ENCODE measurements at regions not wholly inside any gene's neighbourhood (a gene's known extent, or its start where the extent isn't known, plus 50 kb on each side); places are given as distances from the start of the nearest gene placed in this dataset.

GRCh38 chr9:107881626-107882300 lies 392.2 kb upstream of the KLF4 start:
- intact Hi-C loops (cut with DNase I): no loop called here
- TF ChIP-seq, protein P1, sequence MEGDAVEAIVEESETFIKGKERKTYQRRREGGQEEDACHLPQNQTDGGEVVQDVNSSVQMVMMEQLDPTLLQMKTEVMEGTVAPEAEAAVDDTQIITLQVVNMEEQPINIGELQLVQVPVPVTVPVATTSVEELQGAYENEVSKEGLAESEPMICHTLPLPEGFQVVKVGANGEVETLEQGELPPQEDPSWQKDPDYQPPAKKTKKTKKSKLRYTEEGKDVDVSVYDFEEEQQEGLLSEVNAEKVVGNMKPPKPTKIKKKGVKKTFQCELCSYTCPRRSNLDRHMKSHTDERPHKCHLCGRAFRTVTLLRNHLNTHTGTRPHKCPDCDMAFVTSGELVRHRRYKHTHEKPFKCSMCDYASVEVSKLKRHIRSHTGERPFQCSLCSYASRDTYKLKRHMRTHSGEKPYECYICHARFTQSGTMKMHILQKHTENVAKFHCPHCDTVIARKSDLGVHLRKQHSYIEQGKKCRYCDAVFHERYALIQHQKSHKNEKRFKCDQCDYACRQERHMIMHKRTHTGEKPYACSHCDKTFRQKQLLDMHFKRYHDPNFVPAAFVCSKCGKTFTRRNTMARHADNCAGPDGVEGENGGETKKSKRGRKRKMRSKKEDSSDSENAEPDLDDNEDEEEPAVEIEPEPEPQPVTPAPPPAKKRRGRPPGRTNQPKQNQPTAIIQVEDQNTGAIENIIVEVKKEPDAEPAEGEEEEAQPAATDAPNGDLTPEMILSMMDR (IDR thresholded peaks at IDR 0.05): no peak
- TF ChIP-seq EP300 (IDR thresholded peaks at IDR 0.05) (no peak), POLR2A (IDR thresholded peaks at IDR 0.05) (no peak), POLR2AphosphoS5 (IDR thresholded peaks at IDR 0.05) (no peak)
- Histone ChIP-seq H3K27me3 (no peaks in the 10 kb centered on the region), H3K36me3 (no peaks in the 10 kb centered on the region), H3K4me3 (no peak overlapping the region), H3K4me1 (no peaks in the 10 kb centered on the region), H3K27ac (no peak overlapping the region), H3K9me3 (no peaks in the 10 kb centered on the region)
- DNase-seq: no peak
- 88 to 92% methylated on average over 2 of the region's 2 CpGs for WGBS, 2 donors

- Histone ChIP-seq H3K4me3 (no peak overlapping the region), H3K27ac (no peak overlapping the region), H3K4me1 (no peaks in the 10 kb centered on the region), H3K36me3 (no peaks in the 10 kb centered on the region), H3K27me3 (no peaks in the 10 kb centered on the region), H3K9me3 (no peaks in the 10 kb centered on the region)
- intact Hi-C loops (cut with DNase I): no loop called here
- WGBS, 2 donors: 95 to 96% methylated on average over 2 of the region's 2 CpGs
- DNase-seq: no peak
- TF ChIP-seq EP300 (IDR thresholded peaks at IDR 0.05) (no peak), POLR2A (IDR thresholded peaks at IDR 0.05) (no peak), POLR2AphosphoS5 (IDR thresholded peaks at IDR 0.05) (no peak)
Measured at GRCh38 chr9:107878462-107878861, 388.9 kb upstream of the KLF4 start.

DNA sequence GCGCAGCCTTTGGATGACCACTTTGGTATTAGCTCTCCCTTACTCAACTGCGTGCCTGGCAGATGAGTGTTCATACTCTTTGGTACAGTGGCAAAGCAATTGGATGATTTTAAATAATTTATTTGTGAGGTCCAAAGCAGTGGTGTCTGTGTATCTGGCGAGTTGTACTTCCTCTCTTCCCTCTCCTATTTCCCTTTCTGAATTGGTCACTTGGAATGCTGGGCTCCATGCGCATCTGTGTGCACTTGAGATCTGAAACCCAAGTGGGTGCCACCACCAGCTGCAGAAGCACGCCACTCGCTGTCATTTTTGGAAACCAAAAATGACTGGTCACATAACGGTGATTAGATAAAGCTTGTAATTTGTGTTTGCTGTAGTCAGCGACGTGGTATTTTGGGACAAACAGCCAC lies 386.0 kb upstream of the KLF4 start:
- intact Hi-C loops (cut with DNase I): no loop called here
- no peak overlapping the region for H3K27ac ChIP-seq
- TF ChIP-seq, protein P1 (IDR thresholded peaks at IDR 0.05): no peak
- TF ChIP-seq EP300 (IDR thresholded peaks at IDR 0.05): no peak
- TF ChIP-seq POLR2A (IDR thresholded peaks at IDR 0.05): no peak
- TF ChIP-seq POLR2AphosphoS5 (IDR thresholded peaks at IDR 0.05): no peak
- no peaks in the 10 kb centered on the region for H3K36me3 ChIP-seq
- H3K4me3 ChIP-seq: no peak overlapping the region
- no peaks in the 10 kb centered on the region for H3K9me3 ChIP-seq
- WGBS, 2 donors: 83 to 92% methylated on average over 9 of the region's 9 CpGs
- no peaks in the 10 kb centered on the region for H3K27me3 ChIP-seq
- no peaks in the 10 kb centered on the region for H3K4me1 ChIP-seq
- DNase-seq: no peak

DNA sequence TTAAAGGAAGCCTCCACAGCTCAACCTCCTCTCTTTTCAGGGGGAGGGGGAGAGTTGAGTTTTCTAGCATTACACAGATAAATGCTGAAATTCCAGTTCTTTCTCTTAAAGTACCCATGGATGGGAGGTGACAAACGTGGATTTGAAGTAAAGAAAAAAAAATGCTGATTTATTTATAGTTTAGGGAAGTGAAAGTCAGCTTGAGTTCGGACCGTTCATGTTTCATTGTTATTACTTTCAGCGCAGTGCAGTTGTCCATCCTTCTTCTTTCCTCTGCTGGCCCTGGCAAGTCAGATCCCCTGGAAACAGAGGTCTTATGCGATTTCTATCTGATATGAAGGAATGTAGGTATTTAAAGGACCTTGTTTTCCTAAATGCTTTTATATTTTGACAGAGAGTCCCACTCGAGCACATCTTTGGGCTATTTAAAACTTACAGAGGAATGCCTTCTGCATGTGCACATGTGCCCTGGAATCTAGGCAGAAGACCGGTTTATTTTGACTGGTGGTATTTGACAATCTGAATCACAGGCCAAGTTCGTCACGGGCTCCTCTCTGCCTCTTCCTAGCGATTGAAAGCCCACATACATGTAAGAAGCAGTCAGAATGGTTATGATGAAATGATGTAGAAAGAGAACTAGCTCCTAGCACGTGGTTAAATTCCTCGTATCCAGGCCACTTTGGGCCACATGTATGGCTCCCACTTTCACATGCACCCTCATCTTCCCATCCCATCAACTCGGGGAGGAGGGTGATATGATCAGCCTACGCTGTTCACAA lies 385.2 kb upstream of the KLF4 start:
- TF ChIP-seq, protein P1 (IDR thresholded peaks at IDR 0.05): no peak
- TF ChIP-seq POLR2AphosphoS5 (IDR thresholded peaks at IDR 0.05) (no peak), EP300 (IDR thresholded peaks at IDR 0.05) (no peak), POLR2A (IDR thresholded peaks at IDR 0.05) (no peak)
- H3K4me3 ChIP-seq: no peak overlapping the region
- DNase-seq: no peak
- no peaks in the 10 kb centered on the region for H3K36me3 ChIP-seq
- intact Hi-C loops (cut with DNase I): no loop called here
- no peaks in the 10 kb centered on the region for H3K4me1 ChIP-seq
- no peaks in the 10 kb centered on the region for H3K9me3 ChIP-seq
- H3K27me3 ChIP-seq: no peaks in the 10 kb centered on the region
- H3K27ac ChIP-seq: no peak overlapping the region
- 66 to 85% methylated on average over 14 of the region's 14 CpGs for WGBS, 2 donors

DNA sequence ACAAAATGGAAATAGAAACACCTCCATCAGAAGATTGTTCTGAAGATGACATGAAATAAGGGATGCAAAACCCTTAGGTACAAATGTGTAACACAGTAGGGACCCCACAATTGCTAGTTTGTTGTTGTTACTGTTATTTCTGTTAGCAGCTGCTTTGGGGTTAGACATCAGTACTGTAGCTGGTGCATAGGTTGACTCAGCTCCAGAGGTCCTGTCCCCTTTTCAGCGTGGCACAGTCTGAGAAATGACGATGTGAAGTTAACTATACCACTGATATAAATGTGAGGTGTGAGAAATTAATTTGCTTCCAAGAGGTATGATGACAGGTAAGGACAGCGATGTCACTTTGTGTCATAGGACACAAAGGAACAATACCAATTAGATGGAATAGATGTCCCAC lies 384.6 kb upstream of the KLF4 start:
- Histone ChIP-seq H3K4me1 (no peaks in the 10 kb centered on the region), H3K9me3 (no peaks in the 10 kb centered on the region), H3K27me3 (no peaks in the 10 kb centered on the region), H3K36me3 (no peaks in the 10 kb centered on the region), H3K4me3 (no peak overlapping the region), H3K27ac (no peak overlapping the region)
- no peak for TF ChIP-seq EP300 (IDR thresholded peaks at IDR 0.05)
- no peak for TF ChIP-seq POLR2AphosphoS5 (IDR thresholded peaks at IDR 0.05)
- TF ChIP-seq, protein P1 (IDR thresholded peaks at IDR 0.05): no peak
- TF ChIP-seq POLR2A (IDR thresholded peaks at IDR 0.05): no peak
- no peak for DNase-seq
- intact Hi-C loops (cut with DNase I): no loop called here
- WGBS, 2 donors: 91 to 94% methylated on average over 3 of the region's 3 CpGs
